ENCODE measurements at regions not wholly inside any gene's neighbourhood (a gene's known extent, or its start where the extent isn't known, plus 50 kb on each side); places are given as distances from the start of the nearest gene placed in this dataset.

GRCh38 chr13:107322228-107322627 is 754.3 kb upstream of the ARGLU1 start:
- ChIA-PET CTCF (no interaction called here), POLR2A (no interaction called here)
- Histone ChIP-seq H3K4me3 (ENCODE audit: low read depth, low read length) (no peak overlapping the region), H3K27me3 (ENCODE audit: control insufficient read depth, insufficient read depth, low read length) (no peaks in the 10 kb centered on the region), H3K36me3 (ENCODE audit: control insufficient read depth, insufficient read depth, low read length) (no peaks in the 10 kb centered on the region)
- no peak for TF ChIP-seq CTCF (IDR thresholded peaks at IDR 0.05; ENCODE audit: insufficient read depth, low read depth, low read length)
- DNase-seq (ENCODE audit: low read depth) = no peak

GRCh38 chr13:107305178-107305577 is 737.2 kb upstream of the ARGLU1 start:
- ChIA-PET CTCF (no interaction called here), POLR2A (no interaction called here)
- no peak for DNase-seq (ENCODE audit: low read depth)
- Histone ChIP-seq H3K27me3 (ENCODE audit: control insufficient read depth, insufficient read depth, low read length) (no peaks in the 10 kb centered on the region), H3K36me3 (ENCODE audit: control insufficient read depth, insufficient read depth, low read length) (no peaks in the 10 kb centered on the region), H3K4me3 (ENCODE audit: low read depth, low read length) (no peak overlapping the region)
- no peak for TF ChIP-seq CTCF (IDR thresholded peaks at IDR 0.05; ENCODE audit: insufficient read depth, low read depth, low read length)

- Histone ChIP-seq H3K36me3 (ENCODE audit: control insufficient read depth, insufficient read depth, low read length) (no peaks in the 10 kb centered on the region), H3K27me3 (ENCODE audit: control insufficient read depth, insufficient read depth, low read length) (no peaks in the 10 kb centered on the region), H3K4me3 (ENCODE audit: low read depth, low read length) (no peak overlapping the region)
- no peak for TF ChIP-seq CTCF (IDR thresholded peaks at IDR 0.05; ENCODE audit: insufficient read depth, low read depth, low read length)
- CTCF ChIA-PET = no interaction called here
- POLR2A ChIA-PET = no interaction called here
- no peak for DNase-seq (ENCODE audit: low read depth)
These were observed 733.9 kb upstream of the ARGLU1 start for GRCh38 chr13:107301724-107302374.

GRCh38 chr13:107299717-107300116 is 731.8 kb upstream of the ARGLU1 start:
- POLR2A ChIA-PET = no interaction called here
- no peak for TF ChIP-seq CTCF (IDR thresholded peaks at IDR 0.05; ENCODE audit: insufficient read depth, low read depth, low read length)
- Histone ChIP-seq H3K27me3 (ENCODE audit: control insufficient read depth, insufficient read depth, low read length) (no peaks in the 10 kb centered on the region), H3K36me3 (ENCODE audit: control insufficient read depth, insufficient read depth, low read length) (no peaks in the 10 kb centered on the region), H3K4me3 (ENCODE audit: low read depth, low read length) (no peak overlapping the region)
- DNase-seq (ENCODE audit: low read depth) = no peak
- CTCF ChIA-PET = no interaction called here

GRCh38 chr13:107296804-107297203 is 728.9 kb upstream of the ARGLU1 start:
- no peak for TF ChIP-seq CTCF (IDR thresholded peaks at IDR 0.05; ENCODE audit: insufficient read depth, low read depth, low read length)
- Histone ChIP-seq H3K36me3 (ENCODE audit: control insufficient read depth, insufficient read depth, low read length) (no peaks in the 10 kb centered on the region), H3K27me3 (ENCODE audit: control insufficient read depth, insufficient read depth, low read length) (no peaks in the 10 kb centered on the region), H3K4me3 (ENCODE audit: low read depth, low read length) (no peak overlapping the region)
- POLR2A ChIA-PET = no interaction called here
- CTCF ChIA-PET = no interaction called here
- no peak for DNase-seq (ENCODE audit: low read depth)

Measured in BJ (cell line).